ENCODE measurements at regions not wholly inside any gene's neighbourhood (a gene's known extent, or its start where the extent isn't known, plus 50 kb on each side); places are given as distances from the start of the nearest gene placed in this dataset.
"Not testable (repeated sequence)": the region's sequence is repeated elsewhere in the genome, so short reads cannot be mapped to it uniquely, and the experiment has no call there.

DNA sequence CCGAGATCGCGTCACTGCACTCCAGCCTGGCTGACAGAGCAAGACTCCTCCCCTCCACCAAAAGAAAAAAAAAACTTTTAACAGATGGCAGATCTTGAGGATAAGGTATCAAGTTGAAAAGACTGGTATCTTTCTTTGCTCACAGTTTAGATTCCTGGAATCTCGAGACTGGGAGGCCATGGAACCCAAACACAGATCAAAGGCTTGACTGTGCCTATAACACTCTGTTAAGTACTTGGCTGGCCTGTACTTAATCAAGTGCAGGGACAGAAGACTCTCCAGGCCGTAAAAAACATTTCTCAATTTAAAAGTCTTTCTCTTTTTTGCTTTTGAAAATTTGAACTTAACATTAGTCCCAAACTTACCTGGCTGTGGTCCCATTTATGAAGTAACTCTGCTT lies 107.1 kb upstream of the ZNF516 start:
- no peak for DNase-seq (ENCODE audit: extremely low read depth, insufficient read length)
- Histone ChIP-seq H3K36me3 (ENCODE audit: control insufficient read depth, insufficient read depth, low read length) (no peaks in the 10 kb centered on the region), H3K4me3 (replicated peaks; ENCODE audit: low read depth, low read length) (no peak overlapping the region), H3K27me3 (replicated peaks; ENCODE audit: control insufficient read depth, insufficient read depth, low read length) (no peaks in the 10 kb centered on the region)
- TF ChIP-seq, protein P1, sequence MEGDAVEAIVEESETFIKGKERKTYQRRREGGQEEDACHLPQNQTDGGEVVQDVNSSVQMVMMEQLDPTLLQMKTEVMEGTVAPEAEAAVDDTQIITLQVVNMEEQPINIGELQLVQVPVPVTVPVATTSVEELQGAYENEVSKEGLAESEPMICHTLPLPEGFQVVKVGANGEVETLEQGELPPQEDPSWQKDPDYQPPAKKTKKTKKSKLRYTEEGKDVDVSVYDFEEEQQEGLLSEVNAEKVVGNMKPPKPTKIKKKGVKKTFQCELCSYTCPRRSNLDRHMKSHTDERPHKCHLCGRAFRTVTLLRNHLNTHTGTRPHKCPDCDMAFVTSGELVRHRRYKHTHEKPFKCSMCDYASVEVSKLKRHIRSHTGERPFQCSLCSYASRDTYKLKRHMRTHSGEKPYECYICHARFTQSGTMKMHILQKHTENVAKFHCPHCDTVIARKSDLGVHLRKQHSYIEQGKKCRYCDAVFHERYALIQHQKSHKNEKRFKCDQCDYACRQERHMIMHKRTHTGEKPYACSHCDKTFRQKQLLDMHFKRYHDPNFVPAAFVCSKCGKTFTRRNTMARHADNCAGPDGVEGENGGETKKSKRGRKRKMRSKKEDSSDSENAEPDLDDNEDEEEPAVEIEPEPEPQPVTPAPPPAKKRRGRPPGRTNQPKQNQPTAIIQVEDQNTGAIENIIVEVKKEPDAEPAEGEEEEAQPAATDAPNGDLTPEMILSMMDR (IDR thresholded peaks at IDR 0.05; ENCODE audit: insufficient read depth, low read length, poor library complexity, severe bottlenecking), result no peak

DNA sequence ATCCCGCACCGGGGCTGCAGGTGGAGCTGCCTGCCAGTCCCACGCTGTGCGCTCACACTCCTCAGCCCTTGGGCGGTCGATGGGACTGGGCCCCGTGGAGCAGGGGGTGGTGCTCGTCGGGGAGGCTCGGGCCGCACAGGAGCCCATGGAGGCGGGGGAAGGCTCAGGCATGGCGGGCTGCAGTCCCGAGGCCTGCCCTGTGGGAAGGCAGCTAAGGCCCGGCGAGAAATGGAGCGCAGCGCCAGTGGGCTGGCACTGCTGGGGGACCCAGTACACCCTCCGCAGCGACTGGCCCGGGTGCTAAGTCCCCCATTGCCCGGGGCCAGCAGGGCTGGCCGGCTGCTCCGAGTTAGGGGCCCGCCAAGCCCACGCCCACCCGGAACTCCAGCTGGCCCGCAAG lies 105.0 kb upstream of the ZNF516 start:
- not testable (repeated sequence) for H3K27me3 ChIP-seq (replicated peaks; ENCODE audit: control insufficient read depth, insufficient read depth, low read length); H3K4me3 ChIP-seq (replicated peaks; ENCODE audit: low read depth, low read length); H3K36me3 ChIP-seq (ENCODE audit: control insufficient read depth, insufficient read depth, low read length); DNase-seq (ENCODE audit: extremely low read depth, insufficient read length)

DNA sequence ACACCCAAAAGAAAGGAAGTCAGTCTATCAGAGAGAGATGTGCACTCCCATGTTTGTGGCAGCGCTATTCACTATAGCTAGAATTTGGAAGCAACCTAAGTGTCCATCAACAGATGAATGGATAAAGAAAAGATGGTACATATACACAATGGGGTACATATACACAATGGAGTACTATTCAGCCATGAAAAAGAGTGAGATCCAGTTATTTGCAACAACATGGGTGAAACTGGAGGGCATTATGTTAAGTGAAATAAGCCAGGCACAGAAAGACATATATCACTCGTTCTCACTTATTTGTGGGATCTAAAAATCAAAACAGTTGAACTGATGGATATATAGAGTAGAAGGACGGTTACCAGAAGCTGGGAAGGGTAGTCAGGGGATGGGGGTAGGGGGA lies 99.9 kb upstream of the ZNF516 start:
- H3K36me3 ChIP-seq (ENCODE audit: control insufficient read depth, insufficient read depth, low read length), result no peaks in the 10 kb centered on the region
- H3K4me3 ChIP-seq (replicated peaks; ENCODE audit: low read depth, low read length), result no peak overlapping the region
- TF ChIP-seq, protein P1 (IDR thresholded peaks at IDR 0.05; ENCODE audit: insufficient read depth, low read length, poor library complexity, severe bottlenecking), result no peak
- DNase-seq (ENCODE audit: extremely low read depth, insufficient read length), result no peak
- H3K27me3 ChIP-seq (replicated peaks; ENCODE audit: control insufficient read depth, insufficient read depth, low read length), result no peaks in the 10 kb centered on the region; the same call in none of the 2 replicates

DNA sequence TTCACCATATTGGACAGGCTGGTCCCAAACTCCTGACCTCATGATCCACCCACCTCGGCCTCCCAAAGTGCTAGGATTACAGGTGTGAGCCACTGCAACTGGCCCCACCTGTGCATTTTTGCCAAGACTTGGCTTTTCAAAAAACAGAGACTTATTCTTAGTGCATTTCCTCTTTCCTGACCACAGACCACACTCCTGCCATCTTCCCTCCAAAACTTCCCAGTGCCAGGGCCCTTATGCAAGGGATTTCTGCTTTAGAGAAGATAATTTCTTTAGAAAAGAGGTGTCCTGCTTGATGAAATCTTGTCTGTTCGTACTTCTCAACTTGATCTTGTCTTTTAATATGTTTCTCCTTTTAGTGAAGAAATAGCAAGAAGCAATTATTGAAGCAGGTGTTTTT lies 98.8 kb upstream of the ZNF516 start:
- TF ChIP-seq, protein P1 (IDR thresholded peaks at IDR 0.05; ENCODE audit: insufficient read depth, low read length, poor library complexity, severe bottlenecking), result no peak
- DNase-seq (ENCODE audit: extremely low read depth, insufficient read length), result no peak

DNA sequence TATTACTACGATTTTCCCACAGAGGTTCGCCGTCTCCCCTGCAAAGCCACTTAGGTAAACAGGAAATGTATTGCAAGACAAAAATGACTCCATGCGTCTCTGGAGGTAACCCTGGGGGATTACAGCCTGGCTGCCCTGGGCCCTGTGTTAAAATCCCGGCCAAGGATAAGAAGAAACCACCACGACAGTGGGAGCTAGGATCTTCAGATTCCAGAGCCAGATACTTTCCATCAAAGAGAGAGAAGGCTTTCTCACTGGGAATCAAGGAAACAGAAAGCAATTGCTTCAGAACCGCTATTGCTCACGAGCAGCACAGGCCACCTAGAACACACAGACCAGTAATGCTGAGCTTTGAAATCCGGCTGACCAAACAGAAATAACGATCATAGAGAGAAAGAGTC lies 97.9 kb upstream of the ZNF516 start:
- Histone ChIP-seq H3K27me3 (replicated peaks; ENCODE audit: control insufficient read depth, insufficient read depth, low read length) (no peaks in the 10 kb centered on the region; the same call in none of the 2 replicates), H3K4me3 (replicated peaks; ENCODE audit: low read depth, low read length) (no peak overlapping the region), H3K36me3 (ENCODE audit: control insufficient read depth, insufficient read depth, low read length) (no peaks in the 10 kb centered on the region)
- no peak for DNase-seq (ENCODE audit: extremely low read depth, insufficient read length)
- TF ChIP-seq, protein P1 (IDR thresholded peaks at IDR 0.05; ENCODE audit: insufficient read depth, low read length, poor library complexity, severe bottlenecking), result no peak

More for the DNA sequence above, 98.8 kb upstream of the ZNF516 start:
- Histone ChIP-seq H3K36me3 (ENCODE audit: control insufficient read depth, insufficient read depth, low read length) (no peaks in the 10 kb centered on the region), H3K27me3 (replicated peaks; ENCODE audit: control insufficient read depth, insufficient read depth, low read length) (no peaks in the 10 kb centered on the region; the same call in none of the 2 replicates), H3K4me3 (replicated peaks; ENCODE audit: low read depth, low read length) (no peak overlapping the region)

DNA sequence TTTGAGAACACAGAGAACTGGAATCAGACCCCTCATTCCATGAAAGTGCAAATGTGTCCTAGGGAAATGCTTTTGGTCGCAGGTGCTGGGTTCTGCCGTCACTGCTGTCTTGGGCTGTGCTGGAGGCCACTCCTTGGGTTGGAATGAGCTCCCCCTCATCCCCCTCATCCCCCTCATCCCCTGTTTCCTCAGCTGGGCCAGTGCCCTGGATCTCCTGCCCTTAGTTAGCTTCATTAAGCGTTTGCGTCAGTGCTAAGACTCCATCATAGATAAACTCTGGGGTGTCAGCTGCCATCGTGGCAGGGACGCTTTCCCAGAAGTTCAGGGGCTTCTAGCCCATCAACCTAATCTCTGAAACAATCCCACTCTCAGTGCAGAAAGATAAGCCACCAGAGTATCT lies 97.1 kb upstream of the ZNF516 start:
- Histone ChIP-seq H3K27me3 (replicated peaks; ENCODE audit: control insufficient read depth, insufficient read depth, low read length) (no peaks in the 10 kb centered on the region; the same call in none of the 2 replicates), H3K4me3 (replicated peaks; ENCODE audit: low read depth, low read length) (no peak overlapping the region), H3K36me3 (ENCODE audit: control insufficient read depth, insufficient read depth, low read length) (no peaks in the 10 kb centered on the region)
- TF ChIP-seq, protein P1 (IDR thresholded peaks at IDR 0.05; ENCODE audit: insufficient read depth, low read length, poor library complexity, severe bottlenecking), result no peak
- DNase-seq (ENCODE audit: extremely low read depth, insufficient read length), result no peak
